GM18498 (cell line): ENCODE measurements at regions not wholly inside any gene's neighbourhood (a gene's known extent, or its start where the extent isn't known, plus 50 kb on each side); places are given as distances from the start of the nearest gene placed in this dataset.
"Not testable (repeated sequence)": the region's sequence is repeated elsewhere in the genome, so short reads cannot be mapped to it uniquely, and the experiment has no call there.

Source experiments
- ATAC-seq: cut with Tn5 transposase; IDR thresholded peaks from one replicate; pipeline ENCODE4 v1.9.1; 2021; ENCODE audit warnings: mild to moderate bottlenecking, moderate library complexity; ENCODE audit not compliant: unreplicated experiment

DNA sequence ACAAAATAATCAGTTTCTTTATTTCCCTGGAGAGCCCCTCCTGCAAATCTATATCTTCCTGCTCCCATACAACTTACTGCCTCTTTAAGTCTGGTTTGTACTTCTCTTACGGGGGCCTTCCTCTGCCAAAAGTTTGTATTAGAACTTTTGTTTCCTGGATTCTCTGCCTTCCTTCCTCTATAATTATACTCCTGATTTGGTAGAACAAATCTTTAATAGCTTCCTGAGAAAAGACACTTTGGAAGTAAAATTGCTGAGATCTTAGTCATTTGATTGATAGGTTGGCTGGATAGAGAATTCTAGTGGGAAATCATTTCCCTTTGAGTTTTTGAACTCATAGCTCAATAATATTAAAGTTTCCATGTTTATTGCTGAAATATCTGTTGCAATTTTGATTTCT, 499.2 kb downstream of the RAB38 start:
- no peak for ATAC-seq

DNA sequence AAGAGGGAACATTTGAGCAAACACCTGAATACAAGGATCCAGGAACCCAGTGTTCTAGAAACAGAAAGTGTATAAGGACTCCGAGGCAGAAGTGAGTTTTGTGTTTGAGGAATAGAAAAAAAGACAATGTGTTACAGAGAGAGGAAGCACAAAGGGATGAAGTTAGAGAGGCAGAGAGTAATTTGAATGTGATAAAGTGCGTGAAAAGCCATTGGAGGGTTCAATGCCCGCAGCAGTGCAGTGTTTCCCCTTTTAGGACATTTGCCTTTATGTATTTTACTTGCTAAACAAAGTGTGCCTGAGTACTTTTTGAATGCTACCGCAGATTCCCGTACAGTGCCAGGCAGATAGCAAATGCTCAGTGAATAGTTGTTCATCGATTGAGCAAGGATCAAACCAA, 508.5 kb downstream of the RAB38 start:
- no peak for ATAC-seq

DNA sequence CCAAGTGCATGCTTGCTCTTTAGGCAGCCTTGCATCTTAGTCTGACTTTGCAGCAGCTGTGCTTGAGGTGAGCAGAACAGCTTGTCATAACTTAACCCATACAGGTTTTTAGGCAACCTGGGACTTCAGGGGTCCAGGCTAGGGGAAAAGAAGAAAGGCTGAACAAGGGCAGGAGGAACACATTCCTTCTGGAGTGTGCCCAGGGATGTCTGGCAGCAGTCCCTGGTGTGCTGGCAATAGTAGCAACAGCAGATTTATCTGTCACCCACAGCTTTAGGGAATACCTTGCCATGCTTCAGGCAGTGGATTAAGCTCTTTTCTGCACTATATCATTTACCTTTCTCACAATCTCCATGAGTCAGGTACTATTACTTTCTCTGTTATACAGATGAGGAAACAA, 513.0 kb downstream of the RAB38 start:
- ATAC-seq = no peak

DNA sequence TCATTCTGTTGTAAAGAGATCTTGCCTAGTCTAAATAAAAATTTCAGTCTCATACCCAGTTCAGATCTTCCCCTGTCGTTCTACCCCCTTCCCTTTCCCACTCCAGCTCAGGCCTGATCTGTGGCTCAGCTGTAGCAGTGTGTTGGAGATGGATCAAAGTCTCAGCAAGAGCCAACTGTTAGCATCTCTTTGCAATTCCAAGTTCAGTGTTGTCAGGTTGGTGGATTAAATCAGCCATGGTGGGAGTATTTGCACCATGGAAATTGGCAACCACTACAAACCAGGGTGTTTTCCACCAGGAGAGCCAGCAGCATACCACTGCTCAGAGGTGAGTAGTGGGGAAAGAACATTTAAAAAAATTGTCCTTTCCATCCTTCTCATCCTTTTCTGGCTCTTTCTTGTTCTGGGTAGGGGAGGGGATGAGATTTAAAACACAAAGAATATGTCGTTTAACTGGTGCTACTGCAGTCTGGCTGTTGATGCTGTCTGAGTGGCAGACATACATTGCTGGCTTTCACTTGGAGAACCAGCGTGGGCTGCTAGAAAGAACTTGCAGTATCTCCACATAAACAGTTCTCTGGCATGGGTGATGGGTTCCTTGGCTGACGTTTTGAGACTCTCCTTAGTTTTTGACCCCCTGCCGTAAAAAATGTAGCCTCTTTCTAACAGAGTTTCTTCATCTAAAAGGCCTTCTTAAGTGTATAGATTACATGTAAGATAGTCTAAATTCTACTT, 514.1 kb downstream of the RAB38 start:
- ATAC-seq = no peak

DNA sequence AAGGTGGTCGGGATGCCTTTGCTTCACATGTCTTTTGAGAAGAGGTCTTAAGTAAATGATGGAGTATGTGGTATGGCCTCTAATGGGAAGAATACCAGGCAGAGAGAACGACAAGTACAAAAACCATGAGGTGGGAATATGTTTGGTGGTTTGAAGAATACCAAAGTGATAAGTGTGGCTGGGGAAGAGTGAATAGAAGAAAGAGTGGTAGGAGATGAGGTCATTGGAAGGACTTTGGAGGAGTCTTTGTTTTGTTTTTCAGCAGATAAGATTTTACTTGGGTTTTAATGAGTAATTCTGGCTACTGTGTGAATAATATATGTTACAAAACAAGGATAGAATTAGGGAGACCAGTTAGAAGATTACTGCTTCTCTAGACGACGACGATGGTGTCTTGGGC, 515.4 kb downstream of the RAB38 start:
- ATAC-seq = no peak

DNA sequence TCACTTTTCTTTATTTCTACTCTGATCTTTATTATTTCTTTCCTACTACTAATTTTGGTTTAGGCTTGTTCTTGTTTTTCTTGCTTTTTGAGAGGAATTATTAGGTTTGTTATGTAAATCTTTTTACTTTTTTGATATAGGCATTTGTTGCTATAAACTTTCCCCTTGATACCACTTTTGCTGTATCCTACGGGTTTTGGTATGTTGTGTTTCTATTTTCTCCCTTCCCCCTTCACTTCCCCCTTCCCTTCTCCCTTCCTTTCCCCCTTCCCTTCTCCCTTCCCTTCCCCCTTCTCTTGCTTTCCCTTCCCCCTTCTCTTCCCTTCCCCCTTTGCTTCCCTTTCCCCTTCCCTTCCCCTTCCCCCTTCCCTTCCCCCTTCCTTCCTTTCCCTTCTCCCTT, 529.6 kb downstream of the RAB38 start:
- no peak for ATAC-seq

DNA sequence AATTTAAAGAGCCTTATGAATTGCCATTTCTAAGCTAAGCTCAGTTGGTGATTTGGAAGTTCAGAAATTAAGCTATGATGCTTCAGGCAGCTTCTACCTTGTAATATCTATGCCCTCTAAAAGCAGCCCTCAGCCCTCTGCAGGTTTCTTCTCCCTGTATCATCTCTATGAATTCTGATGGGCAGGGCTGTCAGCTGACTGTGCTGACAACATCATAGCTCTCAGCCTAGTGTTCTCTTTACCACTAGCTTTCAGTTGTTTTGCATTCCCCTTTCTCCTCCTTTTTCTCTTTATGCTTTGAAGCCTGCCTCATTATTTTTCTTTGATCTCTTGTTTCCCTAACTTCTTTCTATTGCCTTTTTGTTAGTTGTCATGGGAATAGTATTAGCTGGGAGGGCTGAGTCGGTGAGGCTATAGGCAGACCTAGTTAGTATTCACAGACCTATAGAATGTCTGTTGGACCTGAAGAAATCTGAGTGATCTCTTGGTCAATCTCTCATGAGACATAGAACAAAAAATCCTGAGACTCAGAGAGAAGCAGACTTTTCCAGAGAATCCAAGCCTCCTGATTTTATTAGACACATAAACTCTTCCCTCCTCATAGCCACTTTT, 535.4 kb downstream of the RAB38 start:
- ATAC-seq = no peak

DNA sequence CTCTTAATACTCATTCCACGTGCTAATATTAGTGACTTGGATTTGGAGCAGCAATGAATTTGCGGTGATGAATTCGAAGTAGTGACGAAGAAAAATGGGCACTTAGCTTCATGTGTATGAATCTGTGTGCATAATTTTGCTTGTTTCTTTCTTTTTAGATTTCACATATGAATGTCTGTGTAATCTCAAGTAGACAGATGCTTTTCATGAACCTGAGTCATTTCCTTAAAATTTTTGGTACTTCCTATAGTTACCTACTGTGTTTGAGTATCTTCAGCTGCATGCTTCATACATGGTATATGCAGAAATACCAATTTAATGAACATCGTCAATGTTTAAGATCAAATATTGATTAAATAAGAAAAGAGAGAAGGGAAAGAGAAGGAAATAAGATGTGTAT, 540.2 kb downstream of the RAB38 start:
- no peak for ATAC-seq

DNA sequence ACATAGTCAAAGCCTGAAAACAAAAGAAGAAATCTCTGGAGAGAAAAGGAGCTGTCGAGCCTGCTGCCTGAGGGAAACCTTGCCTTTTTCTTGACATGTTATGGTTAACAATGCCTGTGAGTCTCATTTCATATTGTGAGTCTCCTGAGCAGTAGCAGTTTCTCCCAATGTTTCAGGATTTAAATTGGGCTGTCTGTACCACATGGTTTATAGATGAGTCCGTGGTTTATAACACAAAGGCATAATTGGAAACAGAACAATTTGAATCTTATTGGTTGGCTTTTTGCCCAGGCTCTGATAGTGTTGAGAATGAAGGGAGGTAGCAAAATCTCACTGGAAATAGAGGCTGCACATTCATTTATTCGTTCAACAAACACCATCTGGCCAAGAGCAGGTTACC, 540.9 kb downstream of the RAB38 start:
- ATAC-seq = no peak

DNA sequence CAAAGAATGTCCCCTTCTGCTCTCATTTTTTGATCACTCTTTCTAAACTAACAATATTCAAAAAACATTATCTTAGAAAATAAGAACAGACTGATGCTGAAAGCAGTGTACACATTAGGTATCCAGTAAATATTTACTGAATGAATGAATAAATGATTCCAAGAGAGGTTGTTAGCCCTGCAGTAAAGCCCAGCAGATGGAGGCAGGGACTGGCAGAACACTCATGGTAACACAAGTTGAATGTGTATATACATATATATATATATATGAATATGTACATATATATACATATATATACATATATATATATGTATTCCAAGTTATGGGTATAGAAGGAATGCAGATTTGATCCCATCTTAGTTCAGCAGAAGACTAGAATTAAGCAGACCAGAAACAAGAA, 546.3 kb downstream of the RAB38 start:
- no peak for ATAC-seq

DNA sequence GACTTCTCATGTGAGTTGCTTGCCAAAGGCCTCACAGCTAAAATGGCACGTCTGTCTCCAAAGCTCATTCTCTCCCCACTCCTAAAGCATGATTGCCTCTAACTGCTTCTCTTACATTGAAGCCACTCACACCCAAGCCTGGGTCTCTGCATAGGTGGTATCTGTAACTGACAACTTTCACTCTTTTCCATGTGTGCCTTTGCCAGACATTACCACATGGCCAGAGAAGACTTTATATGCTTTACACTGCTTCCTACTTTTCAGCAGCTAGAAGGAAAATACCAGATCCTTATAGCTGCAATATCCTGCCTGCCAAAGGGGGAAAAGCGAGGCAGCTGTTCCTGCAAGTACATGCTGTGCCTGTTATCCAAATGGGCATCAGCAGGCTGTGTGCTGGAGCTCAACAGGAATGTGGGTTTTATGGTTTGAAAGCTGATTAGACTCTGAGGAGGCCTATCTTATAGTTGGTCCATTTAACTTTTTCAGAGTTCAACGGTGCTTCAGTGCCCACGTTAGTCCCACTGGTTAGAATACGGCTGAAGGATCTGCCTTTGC, 547.1 kb downstream of the RAB38 start:
- ATAC-seq = no peak

DNA sequence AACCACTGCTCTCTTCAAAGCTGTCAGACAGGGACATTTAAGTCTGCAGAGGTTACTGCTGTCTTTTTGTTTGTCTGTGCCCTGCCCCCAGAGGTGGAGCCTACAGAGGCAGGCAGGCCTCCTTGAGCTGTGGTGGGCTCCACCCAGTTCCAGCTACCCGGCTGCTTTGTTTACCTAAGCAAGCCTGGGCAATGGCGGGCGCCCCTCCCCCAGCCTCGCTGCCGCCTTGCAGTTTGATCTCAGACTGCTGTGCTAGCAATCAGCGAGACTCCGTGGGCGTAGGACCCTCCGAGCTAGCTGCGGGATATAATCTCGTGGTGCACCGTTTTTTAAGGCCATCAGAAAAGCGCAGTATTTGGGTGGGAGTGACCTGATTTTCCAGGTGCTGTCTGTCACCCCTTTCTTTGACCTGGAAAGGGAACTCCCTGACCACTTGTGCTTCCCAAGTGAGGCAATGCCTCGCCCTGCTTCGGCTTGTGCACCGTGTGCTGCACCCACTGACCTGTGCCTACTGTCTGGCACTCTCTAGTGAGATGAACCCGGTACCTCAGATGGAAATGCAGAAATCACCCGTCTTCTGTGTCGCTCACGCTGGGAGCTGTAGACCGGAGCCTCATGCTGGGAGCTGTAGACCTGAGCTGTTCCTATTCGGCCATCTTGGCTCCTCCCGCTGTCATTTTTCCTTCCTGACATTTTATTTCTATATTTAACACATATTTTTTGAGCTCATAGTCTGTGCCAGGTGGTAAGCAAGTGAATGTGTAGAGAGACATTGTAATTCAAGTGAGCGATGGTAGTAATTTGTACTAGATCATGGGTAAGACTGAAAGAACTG, 551.5 kb downstream of the RAB38 start:
- not testable (repeated sequence) for ATAC-seq

DNA sequence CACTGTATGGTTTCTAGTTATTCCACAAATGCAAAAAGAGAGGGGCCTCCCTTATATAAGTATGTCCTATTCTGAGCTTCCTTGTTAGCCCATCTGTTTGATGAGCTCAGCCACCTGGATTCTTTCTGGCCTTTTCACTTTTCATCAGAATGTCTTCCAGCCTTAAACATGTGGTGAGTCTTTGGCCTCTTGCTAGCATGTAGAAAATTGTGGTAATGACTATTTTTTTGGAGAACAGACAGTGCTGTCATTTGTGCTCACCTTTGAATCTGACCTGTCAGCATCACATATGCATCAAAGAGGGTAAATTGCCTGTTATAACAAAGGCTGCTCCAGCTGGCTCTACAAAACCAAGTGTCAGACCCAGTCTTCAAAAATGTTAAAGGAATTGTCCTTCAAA, 558.7 kb downstream of the RAB38 start:
- ATAC-seq = no peak

DNA sequence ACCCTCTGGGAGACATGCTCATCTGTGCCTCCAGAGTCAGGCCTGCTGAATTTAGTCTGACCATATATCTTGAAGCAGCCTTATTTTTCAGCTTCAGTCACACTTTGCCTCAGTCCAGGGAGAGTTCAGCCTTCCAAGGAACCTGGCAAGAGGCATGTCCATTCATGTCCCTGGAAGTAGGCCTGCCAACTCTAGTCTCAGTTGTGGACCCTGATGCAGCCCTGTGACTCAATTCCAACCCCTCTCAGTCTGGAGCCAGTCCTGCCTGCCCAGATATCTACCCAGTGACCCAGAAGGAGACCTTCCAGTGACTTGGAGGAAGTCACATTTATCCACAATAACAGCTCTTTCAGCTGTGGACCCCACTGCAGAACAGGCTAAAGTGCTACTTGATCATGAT, 566.6 kb downstream of the TMEM135 start:
- no peak for ATAC-seq

DNA sequence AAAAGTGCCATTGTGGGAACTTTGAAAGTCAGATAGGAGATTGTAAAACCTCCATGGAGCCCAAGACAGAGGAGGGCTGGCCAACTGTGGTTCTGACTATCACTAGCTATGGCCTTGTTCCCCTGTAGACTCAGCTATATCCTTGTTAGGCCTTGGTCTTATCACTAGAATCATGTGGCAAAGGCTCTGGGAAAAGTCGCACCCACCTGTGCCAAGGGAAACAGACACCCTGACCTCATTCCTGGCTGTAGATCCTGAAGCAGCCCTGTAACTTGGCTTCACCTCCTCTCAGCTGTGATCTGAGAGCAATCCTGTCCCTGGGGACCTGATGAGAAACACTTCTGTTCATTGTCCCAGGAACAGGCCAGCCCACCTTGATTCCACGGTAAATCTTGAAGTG, 566.2 kb downstream of the TMEM135 start:
- no peak for ATAC-seq

DNA sequence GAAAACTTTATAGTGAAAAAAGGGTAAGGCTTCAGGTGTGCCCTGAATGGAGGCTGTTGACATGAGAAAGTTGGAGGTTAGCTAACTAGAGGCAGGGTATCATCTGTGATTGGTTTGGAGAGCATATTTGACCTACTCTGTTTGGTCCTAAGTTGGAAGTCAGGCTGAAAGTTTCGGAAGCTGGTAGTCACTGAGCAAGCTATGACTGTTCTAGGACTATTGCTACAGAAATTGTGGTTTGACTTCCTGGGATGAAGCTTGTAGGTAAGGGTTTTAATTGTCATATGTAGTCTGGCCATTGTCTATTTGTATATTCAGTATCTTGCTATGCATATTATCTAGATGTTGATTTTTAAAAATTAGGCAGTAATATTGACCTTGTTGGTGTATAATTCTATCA, 565.0 kb downstream of the TMEM135 start:
- no peak for ATAC-seq

DNA sequence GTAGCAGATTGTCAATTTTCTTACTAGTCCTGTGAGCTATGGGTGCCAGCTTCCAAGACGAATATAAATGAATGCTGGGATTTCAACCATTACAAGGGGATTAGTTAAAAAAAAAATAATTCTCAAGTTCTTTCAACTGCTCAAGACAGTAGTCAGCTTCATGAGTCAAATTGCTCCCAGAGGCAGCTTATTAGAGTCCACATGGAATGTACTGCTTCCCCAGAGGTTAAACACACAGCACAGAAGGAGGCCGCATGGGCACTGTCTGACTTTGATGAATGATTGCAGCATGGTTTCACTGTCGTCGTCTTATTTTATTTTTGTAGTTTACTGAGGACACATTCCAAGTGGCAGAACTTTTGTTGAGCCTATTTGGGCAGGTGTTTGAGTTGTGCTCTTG, 563.2 kb downstream of the TMEM135 start:
- ATAC-seq = no peak

DNA sequence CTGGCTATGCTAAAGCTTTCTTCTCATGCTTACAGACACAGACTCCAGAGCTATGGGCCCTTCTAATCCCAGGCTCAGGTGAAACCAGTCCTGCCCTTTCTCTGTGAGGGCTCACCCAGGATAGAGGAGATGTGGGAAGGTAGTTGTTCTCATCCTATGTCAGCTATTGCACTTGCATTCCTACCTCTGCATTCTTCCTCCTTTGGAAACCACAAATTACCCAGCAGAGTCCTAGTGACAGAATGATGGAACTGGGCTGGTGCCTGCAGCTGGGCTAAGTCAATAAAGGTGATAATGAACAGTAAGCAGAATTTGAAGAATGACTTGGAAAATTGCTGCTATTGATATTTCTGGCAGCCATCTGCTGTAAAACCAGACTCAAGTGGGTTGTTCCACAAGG, 560.0 kb downstream of the TMEM135 start:
- ATAC-seq = no peak

DNA sequence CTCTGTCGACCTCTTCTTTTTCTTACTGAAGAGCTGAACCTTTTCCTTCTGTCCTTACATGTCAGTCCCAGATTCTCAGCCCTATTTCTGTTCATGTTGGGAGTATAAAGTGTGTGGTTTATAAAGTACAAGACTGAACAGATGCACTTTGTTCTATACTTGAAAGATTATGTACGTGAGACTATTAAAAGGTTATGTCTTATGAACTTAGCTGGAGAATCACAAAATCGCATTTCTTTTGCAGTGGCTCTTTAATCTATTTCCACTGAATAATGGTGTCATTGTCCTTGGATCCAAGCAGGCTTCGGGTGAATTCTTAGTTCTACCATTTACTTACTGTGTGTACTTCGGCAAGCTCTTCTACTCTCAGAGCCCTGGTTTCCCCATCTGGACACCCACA, 558.4 kb downstream of the TMEM135 start:
- no peak for ATAC-seq

DNA sequence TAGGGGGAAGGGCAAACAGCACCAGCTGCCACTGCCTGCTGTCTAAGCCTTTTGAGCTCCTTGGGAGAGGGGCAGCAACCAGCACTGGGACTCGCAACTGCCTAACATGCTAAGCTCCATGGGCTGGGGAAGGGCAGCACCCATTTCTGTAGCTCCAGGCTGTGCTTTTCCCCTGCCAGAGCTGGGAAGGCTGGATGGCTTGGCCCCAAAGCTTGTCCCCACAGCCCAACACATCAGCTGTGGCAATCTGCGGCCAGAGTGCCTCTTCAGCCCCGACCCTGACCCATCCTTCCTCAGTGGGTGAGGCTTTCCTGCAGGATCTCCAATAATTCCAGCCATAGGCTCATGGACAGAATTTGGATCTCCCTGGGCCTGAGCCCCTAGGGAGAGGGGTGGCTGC, 551.3 kb downstream of the TMEM135 start:
- ATAC-seq = no peak

DNA sequence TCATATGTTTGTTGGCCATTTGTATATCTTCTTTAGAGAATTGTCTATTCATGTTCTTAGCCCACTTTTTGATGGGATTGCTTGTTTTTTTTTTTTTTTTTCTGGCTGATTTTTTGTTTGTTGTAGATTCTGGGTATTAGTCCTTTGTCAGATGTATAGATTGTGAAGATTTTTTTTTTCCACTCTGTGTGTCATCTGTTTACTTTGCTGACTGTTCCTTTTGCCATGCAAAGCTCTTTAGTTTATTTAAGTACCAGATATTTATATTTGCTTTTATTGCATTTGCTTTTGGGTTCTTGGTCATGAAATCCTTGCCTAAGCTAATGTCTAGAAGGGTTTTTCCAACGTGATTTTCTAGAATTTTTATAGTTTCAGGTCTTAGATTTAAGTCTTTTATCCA, 547.9 kb downstream of the TMEM135 start:
- not testable (repeated sequence) for ATAC-seq

DNA sequence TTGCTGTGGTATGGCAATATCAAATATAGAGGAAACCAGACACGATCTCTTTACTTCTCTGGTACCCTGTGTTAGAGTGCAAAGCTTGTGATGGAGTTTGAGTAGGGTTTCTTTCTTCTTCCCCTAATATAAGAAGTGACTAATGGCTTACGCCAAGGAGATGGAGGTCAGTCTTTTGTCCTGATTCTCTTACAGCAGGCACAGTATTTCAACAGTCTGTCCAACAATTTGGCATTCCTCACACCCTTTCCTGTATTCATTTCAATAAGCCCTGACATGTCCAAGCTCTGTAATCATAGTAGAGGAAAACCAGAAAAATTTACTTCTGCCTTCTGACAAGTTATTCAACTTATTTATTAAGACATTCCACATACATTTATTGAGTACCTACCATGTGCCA, 546.2 kb downstream of the TMEM135 start:
- no peak for ATAC-seq
